Type B pancreatic cell (in vitro differentiated cells): ENCODE measurements at regions not wholly inside any gene's neighbourhood (a gene's known extent, or its start where the extent isn't known, plus 50 kb on each side); places are given as distances from the start of the nearest gene placed in this dataset.
A peak's percentile ranks its signal among the peaks of the same experiment; 100 is the strongest.
"Not testable (repeated sequence)": the region's sequence is repeated elsewhere in the genome, so short reads cannot be mapped to it uniquely, and the experiment has no call there.

Experiments
- DNase-seq: peaks from one replicate; pipeline ENCODE4 v3.0.0; 2021; ENCODE audit warnings: mixed read lengths; ENCODE audit not compliant: unreplicated experiment; ENCODE audit errors: extremely low spot score
- H3K27ac Mint-ChIP-seq: 2 replicates; pipeline ENCODE4 v1.8.0; 2021; ENCODE audit warnings: mild to moderate bottlenecking, mixed read lengths
- H3K27me3 Mint-ChIP-seq: 2 replicates; pipeline ENCODE4 v1.8.0; 2021; ENCODE audit warnings: mixed read lengths
- H3K36me3 Mint-ChIP-seq: 2 replicates; pipeline ENCODE4 v1.8.0; 2021; ENCODE audit warnings: mixed read lengths
- H3K4me1 Mint-ChIP-seq: one replicate; pipeline ENCODE4 v1.8.0; 2021; ENCODE audit warnings: mixed read lengths; ENCODE audit not compliant: unreplicated experiment
- H3K4me3 Mint-ChIP-seq: 2 replicates; pipeline ENCODE4 v1.8.0; 2021; ENCODE audit warnings: mild to moderate bottlenecking, mixed read lengths
- H3K9me3 Mint-ChIP-seq: 2 replicates; pipeline ENCODE4 v1.8.0; 2021; ENCODE audit warnings: mixed read lengths
- CTCF ChIP-seq: fragments of 200-600 bp; sonication (generic); conservative IDR thresholded peaks from 2 replicates; pipeline ENCODE4 v1.5.0; 2021; ENCODE audit warnings: antibody characterized with exemption, mild to moderate bottlenecking

GRCh38 chr13:46455924-46456323, 68.9 kb upstream of the RUBCNL start:
- not testable (repeated sequence) for H3K36me3 Mint-ChIP-seq, H3K27ac Mint-ChIP-seq, H3K9me3 Mint-ChIP-seq, H3K4me3 Mint-ChIP-seq, H3K4me1 Mint-ChIP-seq, DNase-seq, H3K27me3 Mint-ChIP-seq
- peak; percentile 42 for TF ChIP-seq CTCF

- not testable (repeated sequence) for H3K36me3 Mint-ChIP-seq, H3K27ac Mint-ChIP-seq, DNase-seq, H3K27me3 Mint-ChIP-seq, H3K4me3 Mint-ChIP-seq, H3K4me1 Mint-ChIP-seq, H3K9me3 Mint-ChIP-seq
Measured at GRCh38 chr13:46451145-46451544, 64.1 kb upstream of the RUBCNL start.

GRCh38 chr13:46449949-46450348, 62.9 kb upstream of the RUBCNL start:
- not testable (repeated sequence) for H3K27me3 Mint-ChIP-seq, H3K9me3 Mint-ChIP-seq, H3K4me3 Mint-ChIP-seq, H3K36me3 Mint-ChIP-seq, H3K27ac Mint-ChIP-seq, H3K4me1 Mint-ChIP-seq, DNase-seq

- not testable (repeated sequence) for H3K27me3 Mint-ChIP-seq, H3K36me3 Mint-ChIP-seq, H3K4me3 Mint-ChIP-seq, H3K27ac Mint-ChIP-seq, H3K9me3 Mint-ChIP-seq, DNase-seq, H3K4me1 Mint-ChIP-seq
Measured at GRCh38 chr13:46448148-46448547, 61.1 kb upstream of the RUBCNL start.

GRCh38 chr13:46437808-46438404, 50.9 kb upstream of the RUBCNL start:
- H3K36me3 Mint-ChIP-seq, DNase-seq, H3K27me3 Mint-ChIP-seq, H3K27ac Mint-ChIP-seq, H3K9me3 Mint-ChIP-seq, H3K4me1 Mint-ChIP-seq: not testable (repeated sequence)
- peak overlapping the region; percentile 18 for H3K4me3 Mint-ChIP-seq
